ENCODE measurements at regions not wholly inside any gene's neighbourhood (a gene's known extent, or its start where the extent isn't known, plus 50 kb on each side); places are given as distances from the start of the nearest gene placed in this dataset.

DNA sequence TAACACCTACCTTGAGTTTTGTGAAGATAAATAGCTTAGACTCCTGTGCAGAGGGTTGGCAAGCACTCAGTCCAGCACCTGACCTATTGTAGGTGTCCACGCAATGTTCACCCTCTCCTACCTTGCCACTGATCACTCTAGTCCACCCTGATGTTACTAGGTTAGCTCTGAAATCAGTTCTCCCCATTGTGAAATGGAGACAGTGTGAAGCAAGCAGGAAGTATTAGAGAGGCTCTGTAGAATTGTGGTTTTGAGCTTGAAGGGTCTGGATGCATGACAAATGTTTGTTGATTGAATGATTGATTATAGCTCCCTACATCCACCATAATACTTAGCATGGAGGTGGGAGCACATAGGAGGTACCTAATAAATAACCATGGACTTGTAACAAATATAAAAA lies 199.7 kb downstream of the RPLP1 start:
- intact Hi-C loops (cut with micrococcal nuclease) = no loop called here

DNA sequence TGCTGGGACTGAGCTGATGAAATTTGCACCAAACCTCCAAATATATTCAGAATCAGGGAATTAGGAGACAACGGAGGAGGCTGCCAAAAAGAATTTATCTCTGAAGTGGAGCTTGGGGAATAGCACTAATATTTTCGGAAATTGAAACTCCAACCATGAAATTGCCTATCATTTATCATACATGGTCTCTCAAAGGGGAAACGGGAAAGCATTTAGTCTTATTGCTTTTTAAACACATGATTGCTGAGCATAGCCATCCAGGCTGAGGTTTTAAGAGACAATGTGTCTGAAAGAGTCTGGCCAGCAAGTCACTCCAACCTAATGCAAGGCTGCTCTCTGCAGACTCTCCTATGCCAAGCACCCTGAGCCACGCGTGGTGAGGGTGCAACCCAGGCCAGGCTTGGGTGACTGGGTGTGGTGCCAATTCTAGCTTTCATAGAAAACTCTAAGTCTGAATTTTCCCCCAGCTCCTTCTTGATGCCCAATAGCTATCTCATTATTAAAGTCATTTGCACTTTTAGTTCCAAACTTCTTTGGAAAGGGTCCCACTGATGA lies 200.2 kb downstream of the RPLP1 start:
- intact Hi-C loops (cut with micrococcal nuclease) = no loop called here

GRCh38 chr15:69653306-69653705 lies 200.7 kb downstream of the RPLP1 start:
- intact Hi-C loops (cut with micrococcal nuclease) = no loop called here

- intact Hi-C loops (cut with micrococcal nuclease) = no loop called here
These were observed 201.2 kb downstream of the RPLP1 start for GRCh38 chr15:69653846-69654245.

- intact Hi-C loops (cut with micrococcal nuclease) = no loop called here
These were observed 203.8 kb downstream of the RPLP1 start for GRCh38 chr15:69656271-69657030.

DNA sequence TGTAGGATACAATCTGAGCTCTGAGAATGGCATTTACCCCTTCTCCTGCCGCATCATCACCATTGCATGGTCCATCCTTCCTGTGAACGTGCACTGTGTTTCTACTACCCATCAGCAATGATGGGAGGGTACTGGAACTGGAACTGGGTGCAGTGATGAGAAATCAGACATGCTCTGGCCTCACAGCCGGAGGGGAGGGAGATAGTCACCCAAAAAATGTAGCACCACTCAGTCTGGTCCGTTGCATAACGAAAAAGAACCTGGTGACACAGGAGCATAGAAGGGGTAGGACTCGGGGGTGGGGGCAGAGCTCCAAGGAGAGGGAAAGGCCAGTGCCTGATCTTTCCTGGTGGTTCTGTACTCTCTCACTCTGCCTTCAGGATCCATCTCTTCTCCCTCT lies 205.0 kb downstream of the RPLP1 start:
- intact Hi-C loops (cut with micrococcal nuclease) = no loop called here

DNA sequence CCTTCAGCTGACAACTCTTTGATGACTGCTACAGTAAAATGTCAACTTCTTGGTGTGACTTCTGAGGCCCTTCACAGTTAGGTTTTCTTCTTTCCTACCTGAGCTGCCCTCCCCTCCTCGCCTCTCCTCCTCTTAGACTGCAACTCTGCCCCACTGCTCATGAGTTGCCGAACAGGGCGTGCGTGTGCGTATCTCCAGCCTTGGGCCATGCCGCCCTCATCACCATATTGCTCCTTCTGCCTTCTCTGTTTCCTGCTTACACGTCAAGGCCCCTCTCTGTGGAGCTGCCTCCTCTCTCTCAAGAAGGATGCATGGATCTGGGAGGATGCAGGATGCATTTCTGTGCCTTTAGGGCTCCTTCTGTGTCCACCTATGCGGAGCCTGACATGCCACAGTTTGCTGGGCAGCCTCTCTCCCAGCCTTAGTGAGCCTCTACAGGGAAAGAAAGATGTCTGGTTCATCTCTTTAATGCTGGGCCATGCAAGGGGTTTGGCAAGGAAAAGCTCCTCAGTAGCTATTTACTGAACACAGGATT lies 205.9 kb downstream of the RPLP1 start:
- intact Hi-C loops (cut with micrococcal nuclease) = no loop called here

- intact Hi-C loops (cut with micrococcal nuclease) = no loop called here
These were observed 206.9 kb downstream of the RPLP1 start for GRCh38 chr15:69659454-69660050.

DNA sequence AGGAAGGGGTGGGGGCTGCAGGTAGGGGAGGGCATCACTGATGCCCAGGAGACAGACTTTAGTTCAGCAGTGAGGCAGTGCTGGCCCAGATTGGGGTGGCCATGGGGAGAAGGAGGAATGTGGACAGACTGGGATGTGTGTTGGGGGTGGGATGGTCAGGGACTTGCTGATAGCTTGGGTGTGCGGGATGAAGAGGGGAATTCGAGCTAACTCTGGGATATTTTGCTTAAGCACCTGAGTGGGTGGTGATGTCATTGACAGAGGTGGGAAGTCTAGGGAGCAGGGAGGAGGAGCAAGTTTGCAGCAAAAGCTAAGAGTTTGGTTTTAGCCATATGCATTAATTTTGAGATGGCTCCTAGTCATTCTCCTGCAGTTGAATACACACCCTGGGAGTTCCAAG lies 207.5 kb downstream of the RPLP1 start:
- intact Hi-C loops (cut with micrococcal nuclease) = no loop called here

- intact Hi-C loops (cut with micrococcal nuclease) = no loop called here
These were observed 208.2 kb downstream of the RPLP1 start for GRCh38 chr15:69660658-69661405.

GRCh38 chr15:69661446-69661845 lies 208.8 kb downstream of the RPLP1 start:
- intact Hi-C loops (cut with micrococcal nuclease) = no loop called here

GRCh38 chr15:69661871-69662644 lies 209.4 kb downstream of the RPLP1 start:
- intact Hi-C loops (cut with micrococcal nuclease) = no loop called here

GRCh38 chr15:69662645-69663000 lies 210.0 kb downstream of the RPLP1 start:
- intact Hi-C loops (cut with micrococcal nuclease) = no loop called here

GRCh38 chr15:69663441-69663840 lies 210.8 kb downstream of the RPLP1 start:
- intact Hi-C loops (cut with micrococcal nuclease) = no loop called here

- intact Hi-C loops (cut with micrococcal nuclease) = no loop called here
These were observed 211.4 kb downstream of the RPLP1 start for GRCh38 chr15:69663982-69664381.

- intact Hi-C loops (cut with micrococcal nuclease) = no loop called here
These were observed 212.3 kb downstream of the RPLP1 start for GRCh38 chr15:69664572-69665571.

DNA sequence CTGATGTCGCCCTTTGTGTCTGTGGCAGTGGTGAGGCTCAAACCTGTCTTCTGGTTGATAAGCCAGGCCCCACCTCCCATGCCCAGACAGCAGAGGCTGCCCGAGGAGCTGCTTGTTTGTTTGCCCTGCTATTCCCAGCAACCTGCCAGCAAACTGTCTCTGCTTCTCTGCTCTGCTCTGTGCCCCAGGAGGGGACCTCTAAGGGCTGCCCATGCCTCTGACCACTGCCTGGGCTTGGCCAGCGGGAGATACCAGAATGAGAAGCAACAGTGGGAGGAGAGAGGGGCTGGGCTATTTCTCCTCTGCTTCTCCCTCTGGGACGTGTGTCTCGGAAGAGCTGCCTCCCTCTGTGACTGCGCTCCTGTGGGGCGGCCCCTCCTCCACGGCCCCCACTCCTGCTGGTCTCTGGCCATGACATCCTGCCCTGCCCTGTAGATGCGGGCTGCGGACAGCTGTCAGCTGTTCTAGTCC lies 213.1 kb downstream of the RPLP1 start:
- intact Hi-C loops (cut with micrococcal nuclease) = no loop called here

GRCh38 chr15:69666441-69666882 lies 213.8 kb downstream of the RPLP1 start:
- intact Hi-C loops (cut with micrococcal nuclease) = no loop called here

DNA sequence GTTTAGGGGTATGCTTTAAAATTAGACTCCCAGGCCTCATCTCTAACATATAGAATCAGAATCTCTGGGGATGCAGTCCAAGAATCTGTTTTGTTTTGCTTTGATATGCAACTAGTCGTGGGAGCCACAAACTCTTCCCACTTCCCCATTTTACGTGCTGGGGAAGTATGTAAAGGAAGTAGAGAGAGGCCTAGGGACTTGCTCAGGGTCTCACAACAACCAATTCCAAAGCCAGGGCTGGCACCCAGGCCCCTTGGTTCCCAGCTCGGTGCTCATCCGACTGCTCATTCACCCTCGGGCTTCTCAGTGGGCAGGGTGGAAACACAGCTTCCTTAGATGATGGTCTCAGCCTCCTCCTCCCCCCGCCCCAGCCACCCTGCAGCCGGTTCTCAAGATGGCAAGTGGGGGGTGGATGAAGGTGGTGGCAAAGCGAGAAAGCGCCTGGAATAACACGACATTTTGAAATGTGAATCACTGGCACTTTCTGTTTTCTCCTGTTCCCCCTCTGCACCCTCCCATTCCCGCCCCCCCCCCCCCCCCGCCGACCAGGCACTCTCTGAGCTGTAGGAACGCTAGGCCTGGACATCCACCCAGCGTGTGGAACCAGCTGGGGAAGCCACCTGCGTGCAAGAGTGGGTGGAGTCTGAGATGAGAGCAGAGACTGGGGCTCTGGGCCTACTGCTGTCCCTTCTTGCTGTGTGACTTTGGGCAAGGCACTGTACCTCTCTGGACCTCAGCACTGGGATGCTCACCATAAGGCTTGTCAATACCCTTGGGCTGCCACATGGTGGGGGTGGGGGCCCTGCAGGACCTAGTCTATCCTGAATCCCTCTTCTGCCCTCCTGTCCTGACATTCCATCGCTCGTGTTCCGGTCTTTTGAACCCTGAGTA lies 214.5 kb downstream of the RPLP1 start:
- intact Hi-C loops (cut with micrococcal nuclease) = no loop called here
